Panc1 (cell line): ENCODE measurements at regions not wholly inside any gene's neighbourhood (a gene's known extent, or its start where the extent isn't known, plus 50 kb on each side); places are given as distances from the start of the nearest gene placed in this dataset.

Source experiments
- ATAC-seq: fragments of 200-7000 bp; cut with Tn5 transposase; 2 replicates; pipeline ENCODE4 v1.9.1; 2020; ENCODE audit warnings: mild to moderate bottlenecking, moderate library complexity
- BruUV-seq: library from RNA; stranded (reverse); fragments of 400-500 nt; replicated peaks from 2 replicates; lab custom pipeline; 2021; lab: Mats Ljungman, UMichigan
- CTCF ChIA-PET: fragments of 300-600 bp; sonication (Branson Sonifier 250); formaldehyde crosslinking; loops from one replicate; lab custom pipeline; 2022; ENCODE audit warnings: antibody characterized with exemption; lab: Charles Lee
- POLR2A ChIA-PET: fragments of 300-600 bp; sonication (Branson Sonifier 250); formaldehyde crosslinking; loops from one replicate; lab custom pipeline; 2022; ENCODE audit warnings: antibody characterized with exemption; lab: Charles Lee
- DNase-seq: peaks from one replicate; pipeline ENCODE4 v3.0.0-alpha.2; 2010; ENCODE audit warnings: low read depth, low spot score
- H3K27ac ChIP-seq: 2 replicates; pipeline ENCODE4 v1.5.1; 2011; ENCODE audit warnings: mild to moderate bottlenecking, low read length, inconsistent platforms
- H3K27me3 ChIP-seq: fragments of 200-500 bp; sonication (Bioruptor generic); 2 replicates; pipeline ENCODE4 v1.6.0; 2014; ENCODE audit warnings: low read length, inconsistent platforms; ENCODE audit not compliant: control insufficient read depth, insufficient read depth
- H3K36me3 ChIP-seq: fragments of 200-500 bp; sonication (Bioruptor generic); 2 replicates; pipeline ENCODE4 v1.5.1; 2014; ENCODE audit warnings: inconsistent platforms, mild to moderate bottlenecking, low read length, moderate library complexity; ENCODE audit not compliant: control insufficient read depth, insufficient read depth
- H3K4me1 ChIP-seq: 2 replicates; pipeline ENCODE4 v1.5.1; 2011; ENCODE audit warnings: inconsistent platforms, mild to moderate bottlenecking, low read length, moderate library complexity; ENCODE audit not compliant: control insufficient read depth, insufficient read depth
- H3K4me3 ChIP-seq, 2 experiments: 2 replicates each; pipeline ENCODE4 v1.5.1; 2011 to 2012; ENCODE audit warnings: low read depth in 2 of 2, low read length in 2 of 2, mild to moderate bottlenecking in 2 of 2, inconsistent platforms in 1 of 2, moderate library complexity in 1 of 2
- H3K9me3 ChIP-seq: fragments of 200-500 bp; sonication (Bioruptor generic); 2 replicates; pipeline ENCODE4 v1.5.1; 2014; ENCODE audit warnings: low read depth, mild to moderate bottlenecking, inconsistent platforms, low read length, moderate library complexity; ENCODE audit not compliant: control insufficient read depth, insufficient read depth
- POLR2AphosphoS5 ChIP-seq: IDR thresholded peaks from 2 replicates; pipeline ENCODE4 v1.6.1; 2012; ENCODE audit warnings: mild to moderate bottlenecking, low read depth, low read length, moderate library complexity
- SIN3A ChIP-seq: IDR thresholded peaks from 2 replicates; pipeline ENCODE4 v1.6.1; 2012; ENCODE audit warnings: low read depth, mild to moderate bottlenecking, low read length, moderate library complexity, borderline replicate concordance; ENCODE audit not compliant: insufficient read depth
- TCF7L2 ChIP-seq: IDR thresholded peaks from 2 replicates; pipeline ENCODE4 v1.6.1; 2011; ENCODE audit warnings: mild to moderate bottlenecking, low read depth, low read length, inconsistent platforms
- in situ Hi-C: cut with HindIII; loops from 2 replicates; pipeline ENCODE4 v1.10.0; 2016; ENCODE audit warnings: low sequenced_read_pairs, low pct_unique_long_range_greater_than_20kb
- intact Hi-C: fragments of 100-400 bp; cut with micrococcal nuclease; formaldehyde crosslinking; loops from one replicate; pipeline ENCODE4 v1.10.0; 2022; ENCODE audit not compliant: unreplicated experiment
- TF ChIP-seq, protein P1 (sequence below): fragments of 450-650 bp; IDR thresholded peaks from 2 replicates; pipeline ENCODE4 v1.5.1; 2017; ENCODE audit warnings: mild to moderate bottlenecking
- TF ChIP-seq, protein P2 (sequence below), 2 experiments: IDR thresholded peaks; 2 replicates each; pipeline ENCODE4 v1.6.1; 2011 to 2012; ENCODE audit warnings: low read depth in 2 of 2, control low read depth in 1 of 2, low read length in 1 of 2, mild to moderate bottlenecking in 1 of 2, moderate library complexity in 1 of 2; ENCODE audit not compliant: insufficient read depth in 1 of 2

DNA sequence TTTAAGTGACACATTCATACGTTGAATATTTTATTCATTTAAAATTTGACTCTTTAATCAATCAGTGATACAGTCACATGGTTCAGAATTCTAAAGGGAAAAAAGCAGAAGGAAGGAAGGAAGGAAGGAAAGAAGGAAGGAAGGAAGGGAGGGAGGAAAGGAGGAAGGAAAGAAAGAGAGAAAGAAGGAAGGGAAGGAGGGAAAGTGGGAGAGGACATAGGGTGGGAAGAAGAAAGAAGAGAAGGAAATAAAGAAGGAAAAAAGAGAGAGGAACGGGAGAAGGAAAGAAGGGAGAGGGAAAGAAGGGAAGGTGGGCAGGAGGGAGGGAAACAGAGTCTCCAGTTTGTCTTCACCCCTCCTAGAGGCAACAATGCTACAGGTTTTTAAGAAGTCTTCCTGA, 518.6 kb downstream of the MIAT start:
- ChIA-PET POLR2A (no interaction called here), CTCF (no interaction called here)
- Histone ChIP-seq H3K36me3 (no peaks in the 10 kb centered on the region), H3K27me3 (no peaks in the 10 kb centered on the region; the same call in 1 of the 2 replicates), H3K4me3 (no peak overlapping the region), H3K27ac (no peak overlapping the region), H3K4me1 (no peaks in the 10 kb centered on the region), H3K9me3 (no peaks in the 10 kb centered on the region)
- no TSS peak for BruUV-seq
- DNase-seq: no peak
- in situ Hi-C loops (no loop called here), intact Hi-C loops (no loop called here)
- TF ChIP-seq TCF7L2: no peak
- ATAC-seq: no peak

DNA sequence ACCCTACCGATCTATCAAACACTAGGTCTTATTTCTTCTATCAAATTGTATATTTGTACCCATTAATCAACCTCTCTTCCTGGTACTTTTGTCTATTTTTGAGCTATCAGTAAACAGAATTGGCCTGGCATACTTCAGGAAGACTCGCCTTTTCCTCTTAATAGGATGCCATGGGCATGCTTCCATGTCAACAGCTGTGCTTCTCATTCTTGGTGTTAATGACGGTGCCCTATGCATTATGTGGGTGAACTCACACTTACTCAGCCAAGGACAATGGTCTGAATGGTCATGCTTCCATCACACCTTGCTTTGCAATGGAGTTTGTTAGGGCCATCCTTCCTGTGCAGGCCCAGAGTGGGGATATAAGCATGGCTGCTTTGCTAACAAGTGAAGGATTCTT, 521.8 kb downstream of the MIAT start:
- H3K27me3 ChIP-seq: no peaks in the 10 kb centered on the region
- DNase-seq (no peak), ATAC-seq (no peak)
- H3K27ac ChIP-seq: no peak overlapping the region
- H3K4me3 ChIP-seq: no peak overlapping the region
- no peaks in the 10 kb centered on the region for H3K4me1 ChIP-seq
- POLR2A ChIA-PET: no interaction called here
- intact Hi-C loops: no loop called here
- no peaks in the 10 kb centered on the region for H3K36me3 ChIP-seq
- CTCF ChIA-PET: no interaction called here
- BruUV-seq: no TSS peak
- TF ChIP-seq, protein P1, sequence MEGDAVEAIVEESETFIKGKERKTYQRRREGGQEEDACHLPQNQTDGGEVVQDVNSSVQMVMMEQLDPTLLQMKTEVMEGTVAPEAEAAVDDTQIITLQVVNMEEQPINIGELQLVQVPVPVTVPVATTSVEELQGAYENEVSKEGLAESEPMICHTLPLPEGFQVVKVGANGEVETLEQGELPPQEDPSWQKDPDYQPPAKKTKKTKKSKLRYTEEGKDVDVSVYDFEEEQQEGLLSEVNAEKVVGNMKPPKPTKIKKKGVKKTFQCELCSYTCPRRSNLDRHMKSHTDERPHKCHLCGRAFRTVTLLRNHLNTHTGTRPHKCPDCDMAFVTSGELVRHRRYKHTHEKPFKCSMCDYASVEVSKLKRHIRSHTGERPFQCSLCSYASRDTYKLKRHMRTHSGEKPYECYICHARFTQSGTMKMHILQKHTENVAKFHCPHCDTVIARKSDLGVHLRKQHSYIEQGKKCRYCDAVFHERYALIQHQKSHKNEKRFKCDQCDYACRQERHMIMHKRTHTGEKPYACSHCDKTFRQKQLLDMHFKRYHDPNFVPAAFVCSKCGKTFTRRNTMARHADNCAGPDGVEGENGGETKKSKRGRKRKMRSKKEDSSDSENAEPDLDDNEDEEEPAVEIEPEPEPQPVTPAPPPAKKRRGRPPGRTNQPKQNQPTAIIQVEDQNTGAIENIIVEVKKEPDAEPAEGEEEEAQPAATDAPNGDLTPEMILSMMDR: no peak
- TF ChIP-seq TCF7L2 (no peak), POLR2AphosphoS5 (no peak), SIN3A (no peak)
- TF ChIP-seq, protein P2, sequence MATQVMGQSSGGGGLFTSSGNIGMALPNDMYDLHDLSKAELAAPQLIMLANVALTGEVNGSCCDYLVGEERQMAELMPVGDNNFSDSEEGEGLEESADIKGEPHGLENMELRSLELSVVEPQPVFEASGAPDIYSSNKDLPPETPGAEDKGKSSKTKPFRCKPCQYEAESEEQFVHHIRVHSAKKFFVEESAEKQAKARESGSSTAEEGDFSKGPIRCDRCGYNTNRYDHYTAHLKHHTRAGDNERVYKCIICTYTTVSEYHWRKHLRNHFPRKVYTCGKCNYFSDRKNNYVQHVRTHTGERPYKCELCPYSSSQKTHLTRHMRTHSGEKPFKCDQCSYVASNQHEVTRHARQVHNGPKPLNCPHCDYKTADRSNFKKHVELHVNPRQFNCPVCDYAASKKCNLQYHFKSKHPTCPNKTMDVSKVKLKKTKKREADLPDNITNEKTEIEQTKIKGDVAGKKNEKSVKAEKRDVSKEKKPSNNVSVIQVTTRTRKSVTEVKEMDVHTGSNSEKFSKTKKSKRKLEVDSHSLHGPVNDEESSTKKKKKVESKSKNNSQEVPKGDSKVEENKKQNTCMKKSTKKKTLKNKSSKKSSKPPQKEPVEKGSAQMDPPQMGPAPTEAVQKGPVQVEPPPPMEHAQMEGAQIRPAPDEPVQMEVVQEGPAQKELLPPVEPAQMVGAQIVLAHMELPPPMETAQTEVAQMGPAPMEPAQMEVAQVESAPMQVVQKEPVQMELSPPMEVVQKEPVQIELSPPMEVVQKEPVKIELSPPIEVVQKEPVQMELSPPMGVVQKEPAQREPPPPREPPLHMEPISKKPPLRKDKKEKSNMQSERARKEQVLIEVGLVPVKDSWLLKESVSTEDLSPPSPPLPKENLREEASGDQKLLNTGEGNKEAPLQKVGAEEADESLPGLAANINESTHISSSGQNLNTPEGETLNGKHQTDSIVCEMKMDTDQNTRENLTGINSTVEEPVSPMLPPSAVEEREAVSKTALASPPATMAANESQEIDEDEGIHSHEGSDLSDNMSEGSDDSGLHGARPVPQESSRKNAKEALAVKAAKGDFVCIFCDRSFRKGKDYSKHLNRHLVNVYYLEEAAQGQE (IDR thresholded peaks at IDR 0.05; ENCODE audit: insufficient read depth in 1 of 2, low read depth in 2 of 2, low read length in 1 of 2): no peak
- H3K9me3 ChIP-seq: no peaks in the 10 kb centered on the region
- in situ Hi-C loops: no loop called here

DNA sequence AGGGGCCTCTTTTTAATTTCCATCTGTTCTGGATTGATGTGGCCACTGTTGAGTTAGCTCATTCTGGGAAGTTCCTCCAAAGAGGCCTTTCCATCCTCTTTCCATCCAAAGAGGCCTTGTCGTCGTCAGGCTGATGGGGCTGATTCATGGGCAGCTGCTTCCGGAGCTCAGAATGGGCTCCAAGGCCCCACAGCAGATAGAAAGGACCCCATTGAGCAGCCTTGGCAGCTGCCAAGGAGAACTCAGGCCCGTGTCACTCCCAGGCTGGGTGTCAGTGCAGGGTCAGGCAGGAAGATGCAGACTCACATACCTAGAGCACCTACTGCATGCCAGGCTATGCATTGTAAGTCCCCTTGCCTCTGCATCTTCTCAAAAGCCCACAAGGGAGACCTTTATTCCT, 524.1 kb downstream of the MIAT start:
- H3K27ac ChIP-seq: no peak overlapping the region
- no peaks in the 10 kb centered on the region for H3K4me1 ChIP-seq
- ChIA-PET CTCF (no interaction called here), POLR2A (no interaction called here)
- no peak for ATAC-seq
- TF ChIP-seq, protein P1: no peak
- TF ChIP-seq POLR2AphosphoS5 (no peak), SIN3A (no peak), TCF7L2 (no peak)
- H3K36me3 ChIP-seq: no peaks in the 10 kb centered on the region
- intact Hi-C loops (no loop called here), in situ Hi-C loops (no loop called here)
- H3K4me3 ChIP-seq: no peak overlapping the region
- BruUV-seq: no TSS peak
- H3K9me3 ChIP-seq: no peaks in the 10 kb centered on the region
- H3K27me3 ChIP-seq: no peaks in the 10 kb centered on the region
- DNase-seq: no peak
